ENCODE measurements at regions not wholly inside any gene's neighbourhood (a gene's known extent, or its start where the extent isn't known, plus 50 kb on each side); places are given as distances from the start of the nearest gene placed in this dataset.
A peak's percentile ranks its signal among the peaks of the same experiment; 100 is the strongest.

DNA sequence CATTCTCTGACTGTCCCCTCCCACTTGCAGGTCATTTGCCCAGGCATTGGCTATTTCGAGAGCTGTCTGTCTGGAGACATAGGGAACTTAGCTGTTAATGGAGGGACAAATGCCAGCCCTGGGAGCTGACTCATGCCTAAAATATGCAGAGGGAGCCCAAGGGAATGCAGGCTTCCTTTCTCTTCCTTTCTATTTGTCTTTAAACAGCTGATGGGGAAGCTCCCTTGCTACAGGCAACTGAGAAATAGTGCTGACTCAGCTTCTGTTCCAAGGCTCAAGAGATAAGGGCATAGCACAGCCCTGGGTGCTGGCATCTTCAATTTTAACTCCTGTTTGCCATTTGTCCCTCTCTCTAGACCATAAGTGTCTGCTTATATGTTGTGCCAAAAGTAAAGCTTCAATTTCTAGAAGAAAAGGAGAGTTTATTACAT lies 82.7 kb upstream of the C1GALT1 start:
- Histone ChIP-seq H3T11ph (ENCODE audit: low read length) (no peak overlapping the region), H3K79me2 (ENCODE audit: insufficient read depth, low read length) (no peaks in the 10 kb centered on the region), H3K14ac (ENCODE audit: insufficient read depth, low read length) (no peak overlapping the region), H3K27me3 (ENCODE audit: insufficient read depth, low read length) (no peaks in the 10 kb centered on the region), H3K4ac (ENCODE audit: low read depth, low read length) (no peak overlapping the region), H3K4me2 (ENCODE audit: insufficient read depth, insufficient read length, low read length) (no peak overlapping the region), H2AK5ac (ENCODE audit: insufficient read length, low read length) (no peak overlapping the region), H2BK120ac (ENCODE audit: low read depth, low read length, poor library complexity, severe bottlenecking) (no peak overlapping the region), H4K91ac (ENCODE audit: insufficient read length, low read depth, low read length) (no peak overlapping the region), H2BK20ac (ENCODE audit: low read depth, low read length, poor library complexity, severe bottlenecking) (no peak overlapping the region), H3K27ac (ENCODE audit: insufficient read length, low read depth, low read length) (no peak overlapping the region), H3K23me2 (ENCODE audit: insufficient read length, low read depth, low read length, poor library complexity, severe bottlenecking) (no peaks in the 10 kb centered on the region), H3K23ac (ENCODE audit: insufficient read length, low read depth, low read length) (no peak overlapping the region), H3K9me3 (ENCODE audit: control insufficient read depth, low read depth, low read length) (no peaks in the 10 kb centered on the region), H2BK5ac (ENCODE audit: insufficient read length, low read length) (no peak overlapping the region), H4K8ac (replicated peaks; ENCODE audit: insufficient read length, low read depth, low read length) (no peak overlapping the region), H3K4me1 (ENCODE audit: insufficient read depth, low read length) (peaks cover 6% of the 10 kb centered on the region), H3K9ac (ENCODE audit: extremely low read depth, insufficient read length, low read length) (no peak overlapping the region), H4K5ac (ENCODE audit: insufficient read length, low read depth, low read length) (no peak overlapping the region), H2BK15ac (ENCODE audit: low read depth, low read length) (no peak overlapping the region), H2AFZ (ENCODE audit: low read length) (no peak overlapping the region), H3K18ac (ENCODE audit: insufficient read length, low read depth, low read length) (no peak overlapping the region), H3K79me1 (ENCODE audit: insufficient read depth, low read depth, low read length, poor library complexity, severe bottlenecking) (no peaks in the 10 kb centered on the region), H4K20me1 (ENCODE audit: control insufficient read depth, insufficient read depth, insufficient read length) (no peaks in the 10 kb centered on the region), H2BK12ac (ENCODE audit: insufficient read length, low read depth, low read length) (no peak overlapping the region), H3K56ac (ENCODE audit: insufficient read length, low read depth, low read length) (no peak overlapping the region)
- no CpG with 5 or more reads among the region's 1 CpG for WGBS (ENCODE audit: extremely low coverage, insufficient read length, low lambda C conversion rate)
- 0 out of 5 replicates have a peak overlapping the region, but pooled peaks of 1 of the 2 experiments have one; percentile 6 for H3K4me3 Mint-ChIP-seq
- no peaks in the 10 kb centered on the region for H3K36me3 Mint-ChIP-seq (ENCODE audit: insufficient read depth in 1 of 3, low read depth in 3 of 3)
- peak; percentile 97 for DNase-seq
- no peaks in the 10 kb centered on the region; the same call in 1 of the 2 replicates for H3K27me3 Mint-ChIP-seq (ENCODE audit: low read depth)
- TF ChIP-seq, protein P1, sequence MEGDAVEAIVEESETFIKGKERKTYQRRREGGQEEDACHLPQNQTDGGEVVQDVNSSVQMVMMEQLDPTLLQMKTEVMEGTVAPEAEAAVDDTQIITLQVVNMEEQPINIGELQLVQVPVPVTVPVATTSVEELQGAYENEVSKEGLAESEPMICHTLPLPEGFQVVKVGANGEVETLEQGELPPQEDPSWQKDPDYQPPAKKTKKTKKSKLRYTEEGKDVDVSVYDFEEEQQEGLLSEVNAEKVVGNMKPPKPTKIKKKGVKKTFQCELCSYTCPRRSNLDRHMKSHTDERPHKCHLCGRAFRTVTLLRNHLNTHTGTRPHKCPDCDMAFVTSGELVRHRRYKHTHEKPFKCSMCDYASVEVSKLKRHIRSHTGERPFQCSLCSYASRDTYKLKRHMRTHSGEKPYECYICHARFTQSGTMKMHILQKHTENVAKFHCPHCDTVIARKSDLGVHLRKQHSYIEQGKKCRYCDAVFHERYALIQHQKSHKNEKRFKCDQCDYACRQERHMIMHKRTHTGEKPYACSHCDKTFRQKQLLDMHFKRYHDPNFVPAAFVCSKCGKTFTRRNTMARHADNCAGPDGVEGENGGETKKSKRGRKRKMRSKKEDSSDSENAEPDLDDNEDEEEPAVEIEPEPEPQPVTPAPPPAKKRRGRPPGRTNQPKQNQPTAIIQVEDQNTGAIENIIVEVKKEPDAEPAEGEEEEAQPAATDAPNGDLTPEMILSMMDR (conservative IDR thresholded peaks at IDR 0.05): no peak
- peaks cover 48 to 49% of the 10 kb centered on the region in 2 experiments for H3K4me1 Mint-ChIP-seq
- H3K27ac Mint-ChIP-seq: peak overlapping the region; percentile 80 to 96 (median 89); a peak in 5 of 7 replicates
- no peaks in the 10 kb centered on the region; a peak in 1 of 5 replicates for H3K9me3 Mint-ChIP-seq
